ENCODE measurements at regions not wholly inside any gene's neighbourhood (a gene's known extent, or its start where the extent isn't known, plus 50 kb on each side); places are given as distances from the start of the nearest gene placed in this dataset.

DNA sequence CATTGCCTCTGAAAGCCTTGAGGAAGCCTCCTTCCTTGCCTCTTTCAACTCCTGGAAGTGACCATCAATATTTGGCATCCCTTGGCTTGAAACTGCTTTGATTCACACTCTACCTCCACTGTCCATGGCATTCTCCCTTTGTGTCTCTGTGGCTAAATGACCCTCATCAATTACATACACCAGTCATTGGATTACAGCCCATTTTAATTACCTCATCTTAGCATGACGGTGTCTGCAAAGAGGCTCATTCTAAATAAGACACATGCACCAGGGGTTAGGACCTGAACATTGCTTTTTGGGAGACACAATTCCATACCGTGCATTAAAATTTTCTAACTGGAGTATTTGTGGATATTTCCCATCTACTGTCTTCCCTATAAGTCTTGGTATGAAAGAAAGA lies 60.7 kb upstream of the FAM9A start:
- H3K4me3 ChIP-seq (ENCODE audit: low read depth, low read length), result no peak overlapping the region
- no peak for DNase-seq (ENCODE audit: low read depth)
- TF ChIP-seq, protein P1, sequence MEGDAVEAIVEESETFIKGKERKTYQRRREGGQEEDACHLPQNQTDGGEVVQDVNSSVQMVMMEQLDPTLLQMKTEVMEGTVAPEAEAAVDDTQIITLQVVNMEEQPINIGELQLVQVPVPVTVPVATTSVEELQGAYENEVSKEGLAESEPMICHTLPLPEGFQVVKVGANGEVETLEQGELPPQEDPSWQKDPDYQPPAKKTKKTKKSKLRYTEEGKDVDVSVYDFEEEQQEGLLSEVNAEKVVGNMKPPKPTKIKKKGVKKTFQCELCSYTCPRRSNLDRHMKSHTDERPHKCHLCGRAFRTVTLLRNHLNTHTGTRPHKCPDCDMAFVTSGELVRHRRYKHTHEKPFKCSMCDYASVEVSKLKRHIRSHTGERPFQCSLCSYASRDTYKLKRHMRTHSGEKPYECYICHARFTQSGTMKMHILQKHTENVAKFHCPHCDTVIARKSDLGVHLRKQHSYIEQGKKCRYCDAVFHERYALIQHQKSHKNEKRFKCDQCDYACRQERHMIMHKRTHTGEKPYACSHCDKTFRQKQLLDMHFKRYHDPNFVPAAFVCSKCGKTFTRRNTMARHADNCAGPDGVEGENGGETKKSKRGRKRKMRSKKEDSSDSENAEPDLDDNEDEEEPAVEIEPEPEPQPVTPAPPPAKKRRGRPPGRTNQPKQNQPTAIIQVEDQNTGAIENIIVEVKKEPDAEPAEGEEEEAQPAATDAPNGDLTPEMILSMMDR (IDR thresholded peaks at IDR 0.05; ENCODE audit: low read depth, low read length, missing control alignments), result no peak

DNA sequence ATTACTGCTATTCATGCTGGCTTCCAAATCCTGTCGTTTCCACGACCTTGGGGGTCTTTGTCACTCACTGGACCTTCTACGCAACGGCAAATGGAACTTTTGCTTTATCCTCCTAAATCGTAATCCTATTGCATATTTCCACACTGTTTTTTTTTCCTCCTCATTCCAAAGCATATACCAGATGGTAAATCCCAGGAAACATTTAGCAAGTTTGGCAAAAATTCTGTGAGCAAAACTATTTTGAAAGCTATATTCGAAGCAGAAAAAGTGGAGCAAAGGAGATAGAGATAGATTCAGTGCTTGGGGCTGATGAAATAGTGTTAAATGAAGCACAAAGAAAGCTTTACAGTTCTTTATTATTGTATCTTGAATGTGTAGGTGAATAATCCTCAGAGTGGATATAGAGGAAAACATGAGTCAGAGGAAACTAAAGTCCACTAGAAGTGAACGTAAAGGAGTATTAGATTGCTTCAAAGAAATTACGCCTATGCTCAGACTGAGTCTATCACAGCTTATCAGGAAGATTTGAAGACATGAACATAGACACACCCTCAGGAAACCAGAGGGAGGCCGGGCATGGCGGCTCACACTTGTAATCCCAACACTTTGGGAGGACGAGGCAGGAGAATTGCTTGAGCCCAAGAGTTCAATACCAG lies 50.2 kb upstream of the FAM9A start:
- no peak overlapping the region for H3K4me3 ChIP-seq (ENCODE audit: low read depth, low read length)
- DNase-seq (ENCODE audit: low read depth), result no peak
- TF ChIP-seq, protein P1 (IDR thresholded peaks at IDR 0.05; ENCODE audit: low read depth, low read length, missing control alignments), result no peak
